OCI-LY7 (cell line): ENCODE measurements at regions not wholly inside any gene's neighbourhood (a gene's known extent, or its start where the extent isn't known, plus 50 kb on each side); places are given as distances from the start of the nearest gene placed in this dataset.

Experiments used
- BruUV-seq: library from RNA; stranded (reverse); fragments of 400-500 nt; replicated peaks from 2 replicates; lab custom pipeline; 2021; lab: Mats Ljungman, UMichigan
- CTCF ChIA-PET: fragments of 300-600 bp; sonication (Branson Sonifier 250); formaldehyde crosslinking; loops from one replicate; lab custom pipeline; 2022; ENCODE audit warnings: antibody characterized with exemption; ENCODE audit not compliant: unreplicated experiment; lab: Charles Lee
- POLR2A ChIA-PET: fragments of 300-600 bp; sonication (Branson Sonifier 250); formaldehyde crosslinking; loops from one replicate; lab custom pipeline; 2022; ENCODE audit warnings: antibody characterized with exemption; lab: Charles Lee
- DNase-seq: peaks from one replicate; pipeline ENCODE4 v3.0.0-alpha.2; 2015; ENCODE audit warnings: low spot score
- H2AFZ ChIP-seq: fragments of 200-600 bp; sonication (generic), shearing (Covaris generic); 2 replicates; pipeline ENCODE4 v1.6.1; 2014; ENCODE audit warnings: mild to moderate bottlenecking, antibody characterized with exemption, low read length, moderate library complexity
- H3K27ac ChIP-seq: fragments of 200-600 bp; sonication (generic); 2 replicates; pipeline ENCODE4 v1.5.1; 2014; ENCODE audit warnings: mixed run types, low read depth, mild to moderate bottlenecking, moderate library complexity, low read length, inconsistent platforms; ENCODE audit not compliant: poor library complexity, severe bottlenecking
- H3K36me3 ChIP-seq: fragments of 200-600 bp; sonication (generic); 2 replicates; pipeline ENCODE4 v1.6.1; 2014; ENCODE audit warnings: mild to moderate bottlenecking, antibody characterized with exemption, low read length, moderate library complexity, mixed read lengths; ENCODE audit not compliant: insufficient read depth
- H3K4me1 ChIP-seq: fragments of 200-600 bp; sonication (generic); 2 replicates; pipeline ENCODE4 v1.5.1; 2014; ENCODE audit warnings: mild to moderate bottlenecking, low read length; ENCODE audit not compliant: insufficient read depth, poor library complexity, severe bottlenecking
- H3K4me2 ChIP-seq: fragments of 200-600 bp; sonication (generic); 2 replicates; pipeline ENCODE4 v1.6.1; 2014; ENCODE audit warnings: mild to moderate bottlenecking, low read length
- H3K4me3 ChIP-seq: fragments of 200-600 bp; sonication (generic); 2 replicates; pipeline ENCODE4 v1.5.1; 2014; ENCODE audit warnings: mild to moderate bottlenecking, low read depth, low read length; ENCODE audit not compliant: poor library complexity, severe bottlenecking
- H3K79me2 ChIP-seq: fragments of 200-600 bp; sonication (generic); 2 replicates; pipeline ENCODE4 v1.6.1; 2016; ENCODE audit warnings: low read depth, mild to moderate bottlenecking, low read length, moderate library complexity, mixed read lengths; ENCODE audit not compliant: insufficient read depth
- H3K9me2 ChIP-seq: fragments of 200-600 bp; sonication (generic); 2 replicates; pipeline ENCODE4 v1.6.1; 2016; ENCODE audit warnings: mild to moderate bottlenecking, low read length, mixed read lengths; ENCODE audit not compliant: insufficient read depth
- H3K9me3 ChIP-seq: fragments of 200-600 bp; sonication (generic); 2 replicates; pipeline ENCODE4 v1.6.1; 2014; ENCODE audit warnings: mild to moderate bottlenecking, mixed run types, low read length, mixed read lengths
- H4K20me1 ChIP-seq: fragments of 200-600 bp; sonication (generic); 2 replicates; pipeline ENCODE4 v1.6.1; 2014; ENCODE audit warnings: mild to moderate bottlenecking, antibody characterized with exemption, low read length, moderate library complexity, mixed read lengths; ENCODE audit not compliant: insufficient read depth
- EZH2phosphoT487 ChIP-seq: fragments of 200-600 bp; sonication (generic); IDR thresholded peaks from 2 replicates; pipeline ENCODE4 v1.6.1; 2018; ENCODE audit warnings: low read depth, borderline replicate concordance, mild to moderate bottlenecking, mixed run types, antibody characterized with exemption, low read length, moderate library complexity, mixed read lengths
- intact Hi-C: fragments of 100-400 bp; cut with micrococcal nuclease; formaldehyde crosslinking; loops from one replicate; pipeline ENCODE4 v1.10.0; 2022; ENCODE audit not compliant: unreplicated experiment
- TF ChIP-seq, protein P1 (sequence below): fragments of 200-600 bp; sonication (generic); conservative IDR thresholded peaks from 2 replicates; pipeline ENCODE4 v1.5.1; 2014; ENCODE audit warnings: mild to moderate bottlenecking, antibody characterized with exemption, low read length, moderate library complexity, mixed read lengths

DNA sequence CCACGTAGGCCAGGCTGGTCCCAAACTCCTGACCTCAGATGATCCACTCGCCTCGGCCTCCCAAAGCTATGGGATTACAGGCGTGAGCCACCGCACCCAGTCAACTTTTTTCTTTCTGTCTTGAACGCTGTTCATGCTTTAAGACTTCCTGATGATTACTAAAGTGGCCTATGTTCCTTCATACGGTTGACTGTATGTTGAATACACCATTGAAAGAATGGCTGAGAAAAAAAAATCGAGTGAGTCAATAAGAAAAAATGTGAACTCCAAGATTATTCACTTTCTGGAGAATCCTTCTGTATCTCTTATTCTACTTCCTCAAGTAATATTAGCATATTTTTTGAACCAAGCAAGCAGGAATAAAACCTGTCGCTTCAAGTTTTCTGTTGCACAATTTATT is 955.0 kb downstream of the GATA3 start:
- POLR2A ChIA-PET: no interaction called here
- Histone ChIP-seq H3K9me3 (no peaks in the 10 kb centered on the region), H3K27ac (no peak overlapping the region), H3K4me2 (no peak overlapping the region), H2AFZ (no peak overlapping the region), H4K20me1 (no peaks in the 10 kb centered on the region), H3K36me3 (no peaks in the 10 kb centered on the region), H3K4me3 (no peak overlapping the region), H3K9me2 (no peaks in the 10 kb centered on the region), H3K4me1 (no peaks in the 10 kb centered on the region), H3K79me2 (no peaks in the 10 kb centered on the region)
- intact Hi-C loops: no loop called here
- CTCF ChIA-PET: no interaction called here
- TF ChIP-seq EZH2phosphoT487: no peak
- TF ChIP-seq, protein P1, sequence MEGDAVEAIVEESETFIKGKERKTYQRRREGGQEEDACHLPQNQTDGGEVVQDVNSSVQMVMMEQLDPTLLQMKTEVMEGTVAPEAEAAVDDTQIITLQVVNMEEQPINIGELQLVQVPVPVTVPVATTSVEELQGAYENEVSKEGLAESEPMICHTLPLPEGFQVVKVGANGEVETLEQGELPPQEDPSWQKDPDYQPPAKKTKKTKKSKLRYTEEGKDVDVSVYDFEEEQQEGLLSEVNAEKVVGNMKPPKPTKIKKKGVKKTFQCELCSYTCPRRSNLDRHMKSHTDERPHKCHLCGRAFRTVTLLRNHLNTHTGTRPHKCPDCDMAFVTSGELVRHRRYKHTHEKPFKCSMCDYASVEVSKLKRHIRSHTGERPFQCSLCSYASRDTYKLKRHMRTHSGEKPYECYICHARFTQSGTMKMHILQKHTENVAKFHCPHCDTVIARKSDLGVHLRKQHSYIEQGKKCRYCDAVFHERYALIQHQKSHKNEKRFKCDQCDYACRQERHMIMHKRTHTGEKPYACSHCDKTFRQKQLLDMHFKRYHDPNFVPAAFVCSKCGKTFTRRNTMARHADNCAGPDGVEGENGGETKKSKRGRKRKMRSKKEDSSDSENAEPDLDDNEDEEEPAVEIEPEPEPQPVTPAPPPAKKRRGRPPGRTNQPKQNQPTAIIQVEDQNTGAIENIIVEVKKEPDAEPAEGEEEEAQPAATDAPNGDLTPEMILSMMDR: no peak
- no TSS peak for BruUV-seq
- DNase-seq: no peak

DNA sequence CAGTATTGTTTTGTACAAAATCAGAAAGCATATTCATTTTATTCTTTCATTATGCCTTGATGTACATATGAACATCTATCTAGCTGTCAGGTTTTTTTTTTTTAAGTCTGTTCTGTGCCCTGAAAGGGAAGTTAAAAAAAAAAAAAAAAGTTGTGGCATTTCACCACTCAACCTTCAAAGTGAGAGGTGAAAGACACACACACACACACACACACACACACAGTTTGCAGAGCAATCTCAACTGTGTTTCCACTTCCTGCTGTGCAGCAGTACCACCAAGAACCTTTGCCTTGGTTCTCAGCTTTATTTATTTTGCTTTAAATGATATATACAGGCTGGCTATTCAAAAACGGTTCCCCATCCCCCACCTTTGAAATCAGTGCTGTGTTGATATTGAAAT is 955.6 kb downstream of the GATA3 start:
- POLR2A ChIA-PET: no interaction called here
- H3K9me2 ChIP-seq: no peaks in the 10 kb centered on the region
- no peak overlapping the region for H3K4me2 ChIP-seq
- CTCF ChIA-PET: no interaction called here
- TF ChIP-seq EZH2phosphoT487: no peak
- TF ChIP-seq, protein P1: no peak
- no peak overlapping the region for H3K4me3 ChIP-seq
- H3K79me2 ChIP-seq: no peaks in the 10 kb centered on the region
- DNase-seq: no peak
- intact Hi-C loops: no loop called here
- no peaks in the 10 kb centered on the region for H3K4me1 ChIP-seq
- H3K36me3 ChIP-seq: no peaks in the 10 kb centered on the region
- H3K9me3 ChIP-seq: no peaks in the 10 kb centered on the region
- no peak overlapping the region for H3K27ac ChIP-seq
- no TSS peak for BruUV-seq
- H2AFZ ChIP-seq: no peak overlapping the region
- H4K20me1 ChIP-seq: no peaks in the 10 kb centered on the region

DNA sequence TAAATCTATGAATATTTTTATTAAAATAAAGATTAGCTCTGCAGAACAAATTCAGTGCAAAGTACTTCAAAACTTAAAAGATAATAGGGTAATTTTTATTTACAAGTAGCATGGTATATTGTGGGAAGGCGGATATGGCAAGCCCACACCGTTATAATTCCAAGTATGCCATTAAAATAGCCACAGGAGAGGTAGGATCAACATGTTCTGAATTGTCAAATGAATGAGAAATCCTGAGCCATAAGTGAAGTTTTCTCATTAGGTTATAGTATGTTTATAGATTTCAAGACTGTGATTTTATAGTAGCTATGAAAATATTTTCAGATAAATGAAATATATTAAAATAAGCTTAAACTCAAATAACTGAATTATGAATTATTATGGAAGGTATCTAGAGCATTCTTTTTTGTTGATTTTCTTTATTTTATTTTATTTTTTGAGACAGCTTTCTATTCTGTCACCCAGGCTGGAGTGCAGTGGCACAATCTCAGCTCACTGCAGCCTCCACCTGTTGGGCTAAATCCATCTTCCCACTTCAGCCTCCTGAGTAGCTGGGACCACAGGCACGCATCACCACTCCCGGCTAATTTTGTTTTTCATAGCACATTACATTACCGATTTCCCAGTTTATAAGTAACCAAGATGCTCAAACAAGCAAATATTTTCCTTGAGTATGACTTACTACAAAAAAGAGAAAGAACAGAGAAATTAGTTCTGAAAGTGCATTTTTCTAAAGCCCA is 956.6 kb downstream of the GATA3 start:
- Histone ChIP-seq H3K79me2 (no peaks in the 10 kb centered on the region), H3K4me2 (no peak overlapping the region), H3K27ac (no peak overlapping the region), H3K4me1 (no peaks in the 10 kb centered on the region), H3K36me3 (no peaks in the 10 kb centered on the region), H2AFZ (no peak overlapping the region), H4K20me1 (no peaks in the 10 kb centered on the region), H3K4me3 (no peak overlapping the region), H3K9me3 (no peaks in the 10 kb centered on the region), H3K9me2 (no peaks in the 10 kb centered on the region)
- no peak for DNase-seq
- no peak for TF ChIP-seq EZH2phosphoT487
- TF ChIP-seq, protein P1: no peak
- intact Hi-C loops: no loop called here
- ChIA-PET CTCF (no interaction called here), POLR2A (interaction anchor here (0.6 to 1.0 kb wide), 3 partner anchors 22 to 571 kb away, joined by 3 to 5 read pairs (median 3); no protein-coding TSS in a partner anchor)
- BruUV-seq: no TSS peak
